H9 (cell line): ENCODE measurements at regions not wholly inside any gene's neighbourhood (a gene's known extent, or its start where the extent isn't known, plus 50 kb on each side); places are given as distances from the start of the nearest gene placed in this dataset.

Source experiments
- DNase-seq: peaks from one replicate; pipeline ENCODE4 v3.0.0-alpha.2; 2017
- H2AFZ ChIP-seq: one replicate; pipeline ENCODE4 v1.6.1; 2013; ENCODE audit warnings: mild to moderate bottlenecking, low read length, control low read depth, moderate library complexity
- H2AK5ac ChIP-seq: 2 replicates; pipeline ENCODE4 v1.6.1; 2013; ENCODE audit warnings: low read length, control low read depth, mixed read lengths; ENCODE audit not compliant: insufficient read length
- H2BK120ac ChIP-seq: one replicate; pipeline ENCODE4 v1.6.1; 2013; ENCODE audit warnings: low read depth, mild to moderate bottlenecking, low read length, control low read depth, inconsistent platforms; ENCODE audit not compliant: poor library complexity, severe bottlenecking
- H2BK12ac ChIP-seq: 2 replicates; pipeline ENCODE4 v1.6.1; 2013; ENCODE audit warnings: low read length, control low read depth, mixed read lengths, low read depth; ENCODE audit not compliant: insufficient read length
- H2BK15ac ChIP-seq: 2 replicates; pipeline ENCODE4 v1.6.1; 2013; ENCODE audit warnings: low read depth, low read length, control low read depth
- H2BK20ac ChIP-seq: one replicate; pipeline ENCODE4 v1.6.1; 2013; ENCODE audit warnings: low read depth, mild to moderate bottlenecking, low read length, control low read depth, inconsistent platforms; ENCODE audit not compliant: poor library complexity, severe bottlenecking
- H2BK5ac ChIP-seq: 2 replicates; pipeline ENCODE4 v1.6.1; 2013; ENCODE audit warnings: low read length, control low read depth, mixed read lengths; ENCODE audit not compliant: insufficient read length
- H3K14ac ChIP-seq: 2 replicates; pipeline ENCODE4 v1.6.1; 2013; ENCODE audit warnings: low read length, control low read depth; ENCODE audit not compliant: insufficient read depth
- H3K18ac ChIP-seq: 2 replicates; pipeline ENCODE4 v1.6.1; 2013; ENCODE audit warnings: low read depth, mild to moderate bottlenecking, mixed read lengths, low read length, control low read depth; ENCODE audit not compliant: insufficient read length
- H3K23ac ChIP-seq: 2 replicates; pipeline ENCODE4 v1.6.1; 2013; ENCODE audit warnings: low read length, control low read depth, mixed read lengths, low read depth; ENCODE audit not compliant: insufficient read length
- H3K23me2 ChIP-seq: 2 replicates; pipeline ENCODE4 v1.6.1; 2013; ENCODE audit warnings: low read depth, mild to moderate bottlenecking, mixed read lengths, low read length, control low read depth; ENCODE audit not compliant: insufficient read length, poor library complexity, severe bottlenecking
- H3K27ac ChIP-seq: 2 replicates; pipeline ENCODE4 v1.5.1; 2013; ENCODE audit warnings: low read length, control low read depth, mixed read lengths, low read depth; ENCODE audit not compliant: insufficient read length
- H3K27me3 ChIP-seq: 2 replicates; pipeline ENCODE4 v1.6.1; 2013; ENCODE audit warnings: low read length, control low read depth, inconsistent platforms; ENCODE audit not compliant: insufficient read depth
- H3K4ac ChIP-seq: 2 replicates; pipeline ENCODE4 v1.6.1; 2013; ENCODE audit warnings: low read depth, mild to moderate bottlenecking, control low read depth, inconsistent platforms, low read length, moderate library complexity
- H3K4me1 ChIP-seq: 2 replicates; pipeline ENCODE4 v1.6.1; 2013; ENCODE audit warnings: low read length, control low read depth, inconsistent platforms; ENCODE audit not compliant: insufficient read depth
- H3K4me2 ChIP-seq: 2 replicates; pipeline ENCODE4 v1.6.1; 2013; ENCODE audit warnings: low read length, control low read depth, mixed read lengths; ENCODE audit not compliant: insufficient read length, insufficient read depth
- H3K56ac ChIP-seq: 2 replicates; pipeline ENCODE4 v1.6.1; 2013; ENCODE audit warnings: low read depth, mild to moderate bottlenecking, mixed read lengths, low read length, control low read depth; ENCODE audit not compliant: insufficient read length
- H3K79me1 ChIP-seq: 2 replicates; pipeline ENCODE4 v1.6.1; 2013; ENCODE audit warnings: low read depth, mild to moderate bottlenecking, moderate library complexity, low read length, control low read depth, inconsistent platforms; ENCODE audit not compliant: insufficient read depth, poor library complexity, severe bottlenecking
- H3K79me2 ChIP-seq: 2 replicates; pipeline ENCODE4 v1.6.1; 2013; ENCODE audit warnings: low read length, control low read depth, inconsistent platforms; ENCODE audit not compliant: insufficient read depth
- H3K9ac ChIP-seq: 2 replicates; pipeline ENCODE4 v1.6.1; 2013; ENCODE audit warnings: low read length, control low read depth, mixed read lengths; ENCODE audit not compliant: insufficient read length; ENCODE audit errors: extremely low read depth
- H3K9me3 ChIP-seq: one replicate; pipeline ENCODE4 v1.6.1; 2013; ENCODE audit warnings: low read depth, low read length, inconsistent platforms; ENCODE audit not compliant: control insufficient read depth
- H3T11ph ChIP-seq: one replicate; pipeline ENCODE4 v1.6.1; 2013; ENCODE audit warnings: mild to moderate bottlenecking, low read length, control low read depth, inconsistent platforms
- H4K20me1 ChIP-seq: one replicate; pipeline ENCODE4 v1.6.1; 2013; ENCODE audit not compliant: control insufficient read depth, insufficient read length, insufficient read depth
- H4K5ac ChIP-seq: 2 replicates; pipeline ENCODE4 v1.6.1; 2013; ENCODE audit warnings: low read depth, mild to moderate bottlenecking, mixed read lengths, low read length, control low read depth; ENCODE audit not compliant: insufficient read length
- H4K8ac ChIP-seq: replicated peaks from 2 replicates; pipeline ENCODE4 v1.6.1; 2013; ENCODE audit warnings: low read length, control low read depth, mixed read lengths, low read depth; ENCODE audit not compliant: insufficient read length
- H4K91ac ChIP-seq: 2 replicates; pipeline ENCODE4 v1.6.1; 2013; ENCODE audit warnings: low read depth, mild to moderate bottlenecking, moderate library complexity, mixed read lengths, low read length, control low read depth; ENCODE audit not compliant: insufficient read length
- H3K27ac Mint-ChIP-seq, 3 experiments: 2 replicates in 2 of 3; 3 replicates in 1 of 3; pipeline ENCODE4 v1.8.0; 2020 to 2021; ENCODE audit warnings: mixed read lengths in 3 of 3, mild to moderate bottlenecking in 1 of 3, moderate library complexity in 1 of 3
- H3K27me3 Mint-ChIP-seq: 2 replicates; pipeline ENCODE4 v1.8.0; 2021; ENCODE audit warnings: low read depth, mild to moderate bottlenecking, moderate library complexity, mixed read lengths
- H3K36me3 Mint-ChIP-seq, 3 experiments: 2 replicates in 2 of 3; 3 replicates in 1 of 3; pipeline ENCODE4 v1.8.0; 2020 to 2021; ENCODE audit warnings: low read depth in 3 of 3, mixed read lengths in 3 of 3; ENCODE audit not compliant: insufficient read depth in 1 of 3
- H3K4me1 Mint-ChIP-seq, 2 experiments: 2 replicates each; pipeline ENCODE4 v1.8.0; 2020; ENCODE audit warnings: mixed read lengths in 2 of 2
- H3K4me3 Mint-ChIP-seq, 2 experiments: 2 replicates in 1 of 2; 3 replicates in 1 of 2; pipeline ENCODE4 v1.8.0; 2020 to 2021; ENCODE audit warnings: mild to moderate bottlenecking in 2 of 2, mixed read lengths in 2 of 2, moderate library complexity in 1 of 2
- H3K9me3 Mint-ChIP-seq, 2 experiments: 2 replicates in 1 of 2; 3 replicates in 1 of 2; pipeline ENCODE4 v1.8.0; 2020; ENCODE audit warnings: mild to moderate bottlenecking in 2 of 2, mixed read lengths in 2 of 2, moderate library complexity in 1 of 2
- WGBS: extraction: QIAGEN DNeasy Blood & Tissue Kit; methylation state at CpG from one replicate; pipeline ENCODE4 v1.1.7; 2013; ENCODE audit warnings: missing lambda C conversion rate, low lambda C conversion rate, mixed read lengths; ENCODE audit not compliant: insufficient read length; ENCODE audit errors: extremely low coverage; 5-methylcytosine and 5-hydroxymethylcytosine counted together
- TF ChIP-seq, protein P1 (sequence below): fragments of 200-600 bp; sonication (generic); conservative IDR thresholded peaks from 3 replicates; pipeline ENCODE4 v1.8.0; 2021; ENCODE audit warnings: antibody characterized with exemption, mild to moderate bottlenecking

DNA sequence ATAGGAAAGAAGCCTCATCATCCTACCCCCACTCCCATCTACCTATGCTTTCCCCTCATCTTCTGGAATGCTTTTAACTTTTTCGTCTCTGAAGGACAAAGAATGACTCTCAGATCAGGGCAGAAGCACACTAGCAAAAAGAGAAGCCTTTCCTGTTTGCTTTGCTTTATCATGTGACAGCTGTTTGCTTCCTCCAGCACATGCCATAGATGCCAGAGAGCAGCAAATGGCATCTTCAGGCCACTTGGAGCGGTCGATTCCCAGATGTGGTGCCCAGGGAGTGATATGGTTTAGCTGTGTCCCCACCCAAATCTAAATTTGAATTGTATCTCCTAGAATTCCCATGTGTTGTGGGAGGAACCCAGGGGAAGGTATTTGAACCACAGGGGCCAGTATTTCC lies 294.8 kb downstream of the GADD45G start:
- no peak overlapping the region for H2BK20ac ChIP-seq
- no peak overlapping the region for H3K23ac ChIP-seq
- no peak overlapping the region for H3K9ac ChIP-seq
- no peak overlapping the region for H4K5ac ChIP-seq
- H3K79me1 ChIP-seq: no peaks in the 10 kb centered on the region
- no peak overlapping the region for H3K56ac ChIP-seq
- Mint-ChIP-seq H3K36me3 (no peaks in the 10 kb centered on the region), H3K9me3 (no peaks in the 10 kb centered on the region), H3K27ac (no peak overlapping the region), H3K4me3 (no peak overlapping the region), H3K27me3 (peaks cover 5% of the 10 kb centered on the region; the same call in 1 of the 2 replicates), H3K4me1 (peaks cover 13 to 14% of the 10 kb centered on the region in 2 experiments)
- H3K4me1 ChIP-seq: no peaks in the 10 kb centered on the region
- H3K9me3 ChIP-seq: no peaks in the 10 kb centered on the region
- no peaks in the 10 kb centered on the region for H4K20me1 ChIP-seq
- no peak overlapping the region for H2AFZ ChIP-seq
- H3K14ac ChIP-seq: no peak overlapping the region
- no peak overlapping the region for H2AK5ac ChIP-seq
- peak; percentile 28 for DNase-seq
- no peak overlapping the region for H2BK120ac ChIP-seq
- no peak overlapping the region for H4K8ac ChIP-seq
- H2BK15ac ChIP-seq: no peak overlapping the region
- WGBS: no CpG with 5 or more reads among the region's 3 CpGs
- H3K27me3 ChIP-seq: no peaks in the 10 kb centered on the region
- no peak overlapping the region for H3T11ph ChIP-seq
- no peak overlapping the region for H3K18ac ChIP-seq
- no peak overlapping the region for H3K27ac ChIP-seq
- no peaks in the 10 kb centered on the region for H3K79me2 ChIP-seq
- TF ChIP-seq, protein P1, sequence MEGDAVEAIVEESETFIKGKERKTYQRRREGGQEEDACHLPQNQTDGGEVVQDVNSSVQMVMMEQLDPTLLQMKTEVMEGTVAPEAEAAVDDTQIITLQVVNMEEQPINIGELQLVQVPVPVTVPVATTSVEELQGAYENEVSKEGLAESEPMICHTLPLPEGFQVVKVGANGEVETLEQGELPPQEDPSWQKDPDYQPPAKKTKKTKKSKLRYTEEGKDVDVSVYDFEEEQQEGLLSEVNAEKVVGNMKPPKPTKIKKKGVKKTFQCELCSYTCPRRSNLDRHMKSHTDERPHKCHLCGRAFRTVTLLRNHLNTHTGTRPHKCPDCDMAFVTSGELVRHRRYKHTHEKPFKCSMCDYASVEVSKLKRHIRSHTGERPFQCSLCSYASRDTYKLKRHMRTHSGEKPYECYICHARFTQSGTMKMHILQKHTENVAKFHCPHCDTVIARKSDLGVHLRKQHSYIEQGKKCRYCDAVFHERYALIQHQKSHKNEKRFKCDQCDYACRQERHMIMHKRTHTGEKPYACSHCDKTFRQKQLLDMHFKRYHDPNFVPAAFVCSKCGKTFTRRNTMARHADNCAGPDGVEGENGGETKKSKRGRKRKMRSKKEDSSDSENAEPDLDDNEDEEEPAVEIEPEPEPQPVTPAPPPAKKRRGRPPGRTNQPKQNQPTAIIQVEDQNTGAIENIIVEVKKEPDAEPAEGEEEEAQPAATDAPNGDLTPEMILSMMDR: no peak
- H3K23me2 ChIP-seq: no peaks in the 10 kb centered on the region
- H2BK5ac ChIP-seq: no peak overlapping the region
- no peak overlapping the region for H3K4ac ChIP-seq
- no peak overlapping the region for H4K91ac ChIP-seq
- no peak overlapping the region for H3K4me2 ChIP-seq
- H2BK12ac ChIP-seq: no peak overlapping the region
